ENCODE measurements at regions not wholly inside any gene's neighbourhood (a gene's known extent, or its start where the extent isn't known, plus 50 kb on each side); places are given as distances from the start of the nearest gene placed in this dataset.

- Histone ChIP-seq H3K27ac (no peak overlapping the region), H3K9me3 (no peaks in the 10 kb centered on the region), H3K36me3 (ENCODE audit: insufficient read depth in 1 of 2, low read depth in 1 of 2) (no peaks in the 10 kb centered on the region), H3K4me3 (no peak overlapping the region), H3K27me3 (ENCODE audit: insufficient read depth in 3 of 3, low read length in 2 of 3) (no peaks in the 10 kb centered on the region), H3K4me1 (no peaks in the 10 kb centered on the region)
- TF ChIP-seq CTCF (IDR thresholded peaks at IDR 0.05), result no peak
- 82 to 88% (median 87%) methylated on average over 2 of the region's 2 CpGs for WGBS, 3 donors
- ATAC-seq (no peak), DNase-seq (no peak)
- intact Hi-C loops (cut with DNase I), result no loop called here
These were observed 161.2 kb upstream of the CHD1 start for GRCh38 chr5:99089822-99090549.

- intact Hi-C loops (cut with DNase I), result no loop called here
These were observed 159.5 kb upstream of the CHD1 start for GRCh38 chr5:99088309-99088708.

GRCh38 chr5:99083197-99083596 lies 154.4 kb upstream of the CHD1 start:
- H3K36me3 ChIP-seq (ENCODE audit: insufficient read depth in 1 of 2, low read depth in 1 of 2), result no peaks in the 10 kb centered on the region
- DNase-seq (no peak), ATAC-seq (no peak)
- H3K27me3 ChIP-seq (ENCODE audit: insufficient read depth in 3 of 3, low read length in 2 of 3), result no peaks in the 10 kb centered on the region
- no peak for TF ChIP-seq CTCF (IDR thresholded peaks at IDR 0.05)
- no peak overlapping the region for H3K4me3 ChIP-seq
- WGBS, 3 donors, result 80 to 90% (median 83%) methylated on average over 3 of the region's 3 CpGs
- H3K27ac ChIP-seq, result no peak overlapping the region
- no peaks in the 10 kb centered on the region for H3K9me3 ChIP-seq
- H3K4me1 ChIP-seq, result no peaks in the 10 kb centered on the region
- intact Hi-C loops (cut with DNase I), result no loop called here

More at GRCh38 chr5:99088309-99088708, 159.5 kb upstream of the CHD1 start:
- Histone ChIP-seq H3K4me3 (no peak overlapping the region), H3K9me3 (no peaks in the 10 kb centered on the region), H3K36me3 (ENCODE audit: insufficient read depth in 1 of 2, low read depth in 1 of 2) (no peaks in the 10 kb centered on the region), H3K4me1 (no peaks in the 10 kb centered on the region), H3K27me3 (ENCODE audit: insufficient read depth in 3 of 3, low read length in 2 of 3) (no peaks in the 10 kb centered on the region), H3K27ac (no peak overlapping the region)
- DNase-seq (no peak), ATAC-seq (no peak)
- no peak for TF ChIP-seq CTCF (IDR thresholded peaks at IDR 0.05)
- WGBS, 3 donors, result 89 to 92% (median 90%) methylated on average over 3 of the region's 3 CpGs

GRCh38 chr5:99081711-99082110 lies 152.9 kb upstream of the CHD1 start:
- H3K36me3 ChIP-seq (ENCODE audit: insufficient read depth in 1 of 2, low read depth in 1 of 2), result no peaks in the 10 kb centered on the region
- DNase-seq (no peak), ATAC-seq (no peak)
- no peaks in the 10 kb centered on the region for H3K4me1 ChIP-seq
- no peak for TF ChIP-seq CTCF (IDR thresholded peaks at IDR 0.05)
- no peak overlapping the region for H3K4me3 ChIP-seq
- H3K27me3 ChIP-seq (ENCODE audit: insufficient read depth in 3 of 3, low read length in 2 of 3), result no peaks in the 10 kb centered on the region
- H3K27ac ChIP-seq, result no peak overlapping the region
- intact Hi-C loops (cut with DNase I), result no loop called here
- no peaks in the 10 kb centered on the region for H3K9me3 ChIP-seq
- 84 to 86% (median 86%) methylated on average over 2 of the region's 2 CpGs for WGBS, 3 donors
